C4-2B (cell line): ENCODE measurements at regions not wholly inside any gene's neighbourhood (a gene's known extent, or its start where the extent isn't known, plus 50 kb on each side); places are given as distances from the start of the nearest gene placed in this dataset.

Source experiments
- H3K27ac ChIP-seq: fragments of 450-650 bp; 2 replicates; pipeline ENCODE4 v1.5.1; 2017
- ZFX ChIP-seq: fragments of 450-650 bp; IDR thresholded peaks from 2 replicates; pipeline ENCODE4 v1.6.1; 2017
- TF ChIP-seq, protein P1 (sequence below): fragments of 450-650 bp; conservative IDR thresholded peaks from 2 replicates; pipeline ENCODE4 v1.5.1; 2017; ENCODE audit warnings: mild to moderate bottlenecking

DNA sequence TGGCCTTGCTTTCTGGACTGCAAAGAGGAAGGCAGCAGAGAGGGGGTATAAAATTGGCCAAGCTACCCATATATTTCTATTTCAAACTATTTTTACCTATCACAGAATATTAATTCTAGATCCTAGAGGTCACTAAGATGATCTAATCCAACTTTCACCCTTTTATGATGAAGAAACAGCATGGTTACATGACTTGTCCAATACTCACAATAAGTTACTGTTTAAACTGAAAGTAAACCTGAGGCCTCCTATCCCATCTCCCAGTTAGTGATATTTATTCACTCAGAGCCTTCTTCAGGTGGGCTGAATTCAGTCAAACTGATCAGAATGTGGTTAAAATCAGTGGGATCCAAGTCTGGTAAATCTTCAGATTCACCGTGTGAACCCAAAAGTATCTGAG, 1345.1 kb downstream of the XPNPEP1 start:
- no peak overlapping the region for H3K27ac ChIP-seq
- no peak for TF ChIP-seq ZFX
- TF ChIP-seq, protein P1, sequence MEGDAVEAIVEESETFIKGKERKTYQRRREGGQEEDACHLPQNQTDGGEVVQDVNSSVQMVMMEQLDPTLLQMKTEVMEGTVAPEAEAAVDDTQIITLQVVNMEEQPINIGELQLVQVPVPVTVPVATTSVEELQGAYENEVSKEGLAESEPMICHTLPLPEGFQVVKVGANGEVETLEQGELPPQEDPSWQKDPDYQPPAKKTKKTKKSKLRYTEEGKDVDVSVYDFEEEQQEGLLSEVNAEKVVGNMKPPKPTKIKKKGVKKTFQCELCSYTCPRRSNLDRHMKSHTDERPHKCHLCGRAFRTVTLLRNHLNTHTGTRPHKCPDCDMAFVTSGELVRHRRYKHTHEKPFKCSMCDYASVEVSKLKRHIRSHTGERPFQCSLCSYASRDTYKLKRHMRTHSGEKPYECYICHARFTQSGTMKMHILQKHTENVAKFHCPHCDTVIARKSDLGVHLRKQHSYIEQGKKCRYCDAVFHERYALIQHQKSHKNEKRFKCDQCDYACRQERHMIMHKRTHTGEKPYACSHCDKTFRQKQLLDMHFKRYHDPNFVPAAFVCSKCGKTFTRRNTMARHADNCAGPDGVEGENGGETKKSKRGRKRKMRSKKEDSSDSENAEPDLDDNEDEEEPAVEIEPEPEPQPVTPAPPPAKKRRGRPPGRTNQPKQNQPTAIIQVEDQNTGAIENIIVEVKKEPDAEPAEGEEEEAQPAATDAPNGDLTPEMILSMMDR, result no peak

GRCh38 chr10:108574233-108574632, 1349.1 kb downstream of the XPNPEP1 start:
- H3K27ac ChIP-seq, result no peak overlapping the region
- TF ChIP-seq, protein P1, result no peak
- TF ChIP-seq ZFX, result no peak

DNA sequence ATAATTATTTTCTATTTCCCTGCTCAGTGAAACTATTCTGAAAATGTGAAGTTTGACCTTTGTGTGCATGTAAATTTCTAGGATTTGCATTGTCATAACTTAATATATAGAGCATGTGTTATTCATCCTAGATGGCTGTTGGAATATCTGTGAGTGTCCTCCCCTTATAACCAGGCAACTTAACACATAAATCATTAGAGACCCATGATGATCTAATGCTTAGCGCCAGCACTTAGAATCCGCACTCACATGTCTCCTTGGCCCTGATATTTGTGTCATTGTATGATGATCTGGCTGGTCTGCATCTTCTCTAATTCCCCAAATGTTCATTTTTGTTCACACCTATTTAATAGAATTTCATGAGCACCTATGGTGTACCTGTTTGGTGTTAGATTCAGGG, 1354.5 kb downstream of the XPNPEP1 start:
- no peak overlapping the region for H3K27ac ChIP-seq
- no peak for TF ChIP-seq ZFX
- TF ChIP-seq, protein P1, result no peak

DNA sequence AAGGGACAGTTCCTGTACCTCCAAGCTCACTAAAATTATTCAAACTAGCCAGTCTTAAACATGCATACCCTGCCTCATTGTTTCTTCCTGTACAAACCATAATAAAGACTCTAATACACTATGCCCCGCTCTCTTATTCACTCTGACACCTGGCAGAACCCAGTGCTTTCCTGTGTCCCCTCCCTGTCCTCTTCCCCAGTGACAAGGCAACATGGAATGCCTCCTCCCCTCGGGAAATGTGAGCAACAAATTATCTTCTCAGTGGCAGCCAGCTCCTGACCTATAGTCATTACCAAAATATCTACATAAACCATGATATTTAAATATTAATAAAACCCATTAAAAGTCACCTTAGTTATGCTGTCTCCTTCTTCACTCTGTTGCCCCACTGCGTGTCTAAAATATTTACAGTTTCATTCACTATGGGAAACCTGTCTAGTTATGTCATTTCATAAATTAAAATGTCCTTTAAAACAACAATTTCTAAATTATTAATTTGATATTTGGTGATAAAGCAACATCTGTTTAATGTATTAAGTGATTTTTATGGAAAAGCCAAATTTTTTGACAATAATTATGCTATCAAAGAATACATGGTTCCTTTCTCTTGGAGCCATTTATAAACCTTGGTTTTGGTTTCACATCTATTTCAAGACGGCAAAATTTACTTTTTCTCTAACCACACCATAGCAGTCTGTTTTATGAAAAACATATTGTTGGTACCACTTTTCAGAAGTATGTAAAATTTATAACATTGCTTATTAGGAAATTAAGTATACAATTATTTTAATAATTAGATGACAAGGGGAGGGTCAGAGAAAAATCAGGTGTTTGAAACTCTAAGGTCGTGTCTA, 1355.2 kb downstream of the XPNPEP1 start:
- TF ChIP-seq, protein P1, result no peak
- H3K27ac ChIP-seq, result no peak overlapping the region

GRCh38 chr10:108566316-108567107, 1356.8 kb downstream of the XPNPEP1 start:
- TF ChIP-seq, protein P1, result no peak
- TF ChIP-seq ZFX, result no peak
- H3K27ac ChIP-seq, result no peak overlapping the region

GRCh38 chr10:108562105-108562504, 1361.2 kb downstream of the XPNPEP1 start:
- TF ChIP-seq ZFX, result no peak
- TF ChIP-seq, protein P1, result no peak
- H3K27ac ChIP-seq, result no peak overlapping the region

DNA sequence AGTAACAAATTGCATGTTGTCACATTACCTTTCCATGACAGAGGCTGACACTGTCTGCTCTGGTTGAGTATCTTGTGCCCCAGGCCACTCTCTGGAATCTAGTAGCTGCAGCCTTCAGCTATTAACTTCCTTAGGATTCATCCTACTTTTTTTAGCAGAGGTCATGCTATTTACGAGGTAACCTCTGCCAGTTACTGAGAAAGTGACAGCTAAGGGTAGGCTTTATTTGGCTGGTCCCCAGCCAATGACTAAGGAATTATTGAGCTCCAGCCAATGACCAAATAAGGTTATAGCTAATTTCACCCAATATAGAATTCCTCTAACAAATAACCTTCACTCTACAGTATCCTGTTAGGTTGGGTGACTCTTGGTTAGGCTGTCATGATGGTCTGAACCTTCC, 1361.7 kb downstream of the XPNPEP1 start:
- TF ChIP-seq ZFX, result no peak
- TF ChIP-seq, protein P1, result no peak
- no peak overlapping the region for H3K27ac ChIP-seq
